GM19463 (cell line): ENCODE measurements at regions not wholly inside any gene's neighbourhood (a gene's known extent, or its start where the extent isn't known, plus 50 kb on each side); places are given as distances from the start of the nearest gene placed in this dataset.

ENCODE experiments used
- ATAC-seq: cut with Tn5 transposase; IDR thresholded peaks from one replicate; pipeline ENCODE4 v1.9.1; 2021; ENCODE audit warnings: mild to moderate bottlenecking, moderate library complexity; ENCODE audit not compliant: unreplicated experiment

GRCh38 chrX:138777230-138777629, 65.7 kb upstream of the FGF13 start:
- no peak for ATAC-seq

- ATAC-seq = no peak
Measured at GRCh38 chrX:138775517-138775916, 64.0 kb upstream of the FGF13 start.

- no peak for ATAC-seq
Measured at GRCh38 chrX:138771047-138771446, 59.5 kb upstream of the FGF13 start.

GRCh38 chrX:138769918-138770317, 58.4 kb upstream of the FGF13 start:
- ATAC-seq = no peak

GRCh38 chrX:138765051-138765450, 53.5 kb upstream of the FGF13 start:
- no peak for ATAC-seq

- no peak for ATAC-seq
Measured at GRCh38 chrX:138763761-138764160, 52.2 kb upstream of the FGF13 start.

- no peak for ATAC-seq
Measured at GRCh38 chrX:138761380-138761779, 49.9 kb upstream of the FGF13 start.
